ENCODE measurements at regions not wholly inside any gene's neighbourhood (a gene's known extent, or its start where the extent isn't known, plus 50 kb on each side); places are given as distances from the start of the nearest gene placed in this dataset.

- TF ChIP-seq CTCF (IDR thresholded peaks at IDR 0.05; ENCODE audit: poor library complexity, severe bottlenecking) (no peak), EP300 (conservative IDR thresholded peaks at IDR 0.05; ENCODE audit: poor library complexity, severe bottlenecking) (no peak)
Observed at GRCh38 chr6:156256161-156256560, 521.0 kb upstream of the ARID1B start.

Data from neural cell (in vitro differentiated cells).